Inferior parietal cortex (tissue), 1 donor: ENCODE measurements at regions not wholly inside any gene's neighbourhood (a gene's known extent, or its start where the extent isn't known, plus 50 kb on each side); places are given as distances from the start of the nearest gene placed in this dataset.
"Not testable (repeated sequence)": the region's sequence is repeated elsewhere in the genome, so short reads cannot be mapped to it uniquely, and the experiment has no call there.

Experiments
- DNase-seq: peaks from one replicate; pipeline ENCODE4 v3.0.0-alpha.2; 2016; ENCODE audit errors: extremely low spot score

GRCh38 chr18:11464129-11464528, 145.3 kb upstream of the SLC35G4 start:
- no peak for DNase-seq

DNA sequence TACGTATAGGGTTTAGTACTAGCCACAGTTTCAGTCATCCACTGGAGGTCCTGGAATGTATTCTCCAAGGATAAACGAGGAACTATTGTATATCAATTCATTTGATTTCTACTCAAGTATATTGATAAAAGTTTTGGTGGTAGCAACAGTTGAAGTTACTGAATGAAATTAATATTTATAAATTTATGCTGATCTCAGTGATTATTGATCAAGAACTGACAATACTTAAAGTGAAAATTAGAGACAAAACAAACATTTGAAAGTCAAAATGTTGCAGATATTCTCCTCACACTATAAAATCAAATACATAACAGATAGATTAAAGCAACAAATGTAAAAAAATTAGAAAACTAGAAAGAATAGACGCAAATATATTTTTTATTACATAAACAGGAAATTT, 150.9 kb upstream of the SLC35G4 start:
- no peak for DNase-seq

GRCh38 chr18:11457853-11458252, 151.5 kb upstream of the SLC35G4 start:
- not testable (repeated sequence) for DNase-seq

- no peak for DNase-seq
These were observed 155.4 kb upstream of the SLC35G4 start for GRCh38 chr18:11454040-11454439.

DNA sequence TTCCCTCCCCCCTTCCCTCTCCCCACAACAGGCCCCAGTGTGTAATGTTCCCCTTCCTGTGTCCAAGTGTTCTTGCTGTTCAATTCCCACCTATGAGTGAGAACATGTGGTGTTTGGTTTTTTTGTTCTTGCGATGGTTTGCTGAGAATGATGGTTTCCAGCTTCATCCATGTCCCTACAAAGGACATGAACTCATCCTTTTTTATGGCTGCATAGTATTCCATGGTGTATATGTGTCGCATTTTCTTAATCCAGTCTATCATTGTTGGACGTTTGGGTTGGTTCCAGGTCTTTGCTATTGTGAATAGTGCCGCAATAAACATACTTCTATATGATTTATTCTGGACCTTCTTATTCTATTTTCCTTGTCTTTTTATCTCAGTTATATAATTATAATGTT, 165.2 kb upstream of the SLC35G4 start:
- DNase-seq: not testable (repeated sequence)

DNA sequence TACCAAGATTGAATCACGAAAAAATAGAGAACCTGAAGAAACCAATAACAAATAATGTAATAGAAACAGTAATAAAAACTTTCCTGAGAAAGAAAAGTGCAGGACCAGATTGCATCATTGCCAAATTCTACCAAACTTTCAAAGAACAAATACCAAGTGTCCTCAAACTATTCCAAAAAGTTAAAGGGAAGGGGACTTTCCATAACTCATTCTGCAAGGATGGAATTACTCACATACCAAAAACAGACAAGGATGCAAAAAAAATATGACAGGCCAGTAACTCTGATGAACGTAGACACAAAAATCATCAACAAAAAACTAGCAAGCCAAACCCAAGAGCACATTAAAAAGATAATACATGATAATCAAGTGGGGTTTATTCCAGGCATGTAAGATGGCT, 172.3 kb upstream of the SLC35G4 start:
- no peak for DNase-seq

DNA sequence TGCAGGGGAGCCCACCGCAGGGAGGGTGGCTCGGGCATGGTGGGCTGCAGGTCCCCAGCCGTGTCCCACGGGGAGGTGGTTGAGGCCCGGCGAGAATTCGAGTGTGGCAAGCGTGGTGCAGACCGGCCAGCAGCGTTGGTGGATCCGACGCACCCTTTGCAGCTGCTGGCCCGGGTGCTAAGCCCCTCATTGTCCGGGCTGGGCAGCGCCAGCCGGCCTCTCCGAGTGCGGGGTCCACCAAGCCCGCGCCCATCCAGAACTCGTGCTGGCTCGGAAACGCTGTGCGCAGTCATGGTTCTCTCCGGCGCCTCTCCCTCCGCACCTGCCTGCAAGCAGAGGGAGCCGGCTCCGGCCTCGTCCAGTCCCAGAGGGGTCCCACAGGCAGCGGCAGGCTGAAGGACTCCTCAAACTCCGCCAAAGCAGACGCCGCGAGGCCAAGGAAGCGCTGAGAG, 177.0 kb upstream of the SLC35G4 start:
- DNase-seq: no peak

GRCh38 chr18:11429876-11430275, 179.5 kb upstream of the SLC35G4 start:
- no peak for DNase-seq

DNA sequence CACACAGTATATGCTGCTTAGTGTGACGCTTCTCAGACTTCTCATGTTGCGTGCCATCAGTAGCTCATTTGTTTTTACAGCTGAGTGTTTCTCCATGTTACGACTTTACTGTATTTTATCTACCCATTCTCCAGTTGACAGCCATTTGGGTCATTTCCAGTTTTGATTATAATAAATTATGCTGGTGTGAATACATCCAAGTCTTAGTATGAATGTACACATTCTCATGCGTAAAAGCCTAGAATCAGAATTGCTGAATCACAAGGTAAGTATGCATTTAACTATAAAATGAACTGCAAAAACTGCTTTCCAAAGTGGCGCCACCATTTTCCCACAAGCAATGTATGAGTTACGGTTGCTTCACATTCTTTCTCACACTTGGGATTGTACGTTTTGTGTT, 184.2 kb upstream of the SLC35G4 start:
- DNase-seq: no peak

GRCh38 chr18:11419338-11419737, 190.1 kb upstream of the SLC35G4 start:
- no peak for DNase-seq

DNA sequence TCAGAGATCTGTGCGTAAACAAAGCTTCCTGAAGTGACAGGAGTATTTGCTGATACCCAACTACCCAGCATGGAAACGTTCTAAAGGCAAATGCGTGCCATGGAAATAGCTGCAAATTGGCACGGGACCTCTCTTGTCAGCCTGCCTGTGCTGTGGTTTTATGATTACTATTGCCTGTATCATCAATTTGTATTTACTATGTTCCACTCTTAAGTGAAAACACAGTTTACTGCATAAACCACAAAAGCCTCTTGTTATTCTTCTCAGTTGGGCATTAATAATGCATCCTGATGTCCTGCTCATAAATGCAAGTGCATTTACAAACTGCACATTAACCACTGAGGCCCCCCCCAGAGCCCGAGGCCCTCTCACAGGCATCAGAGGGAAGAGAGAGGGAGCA, 196.6 kb upstream of the SLC35G4 start:
- no peak for DNase-seq

DNA sequence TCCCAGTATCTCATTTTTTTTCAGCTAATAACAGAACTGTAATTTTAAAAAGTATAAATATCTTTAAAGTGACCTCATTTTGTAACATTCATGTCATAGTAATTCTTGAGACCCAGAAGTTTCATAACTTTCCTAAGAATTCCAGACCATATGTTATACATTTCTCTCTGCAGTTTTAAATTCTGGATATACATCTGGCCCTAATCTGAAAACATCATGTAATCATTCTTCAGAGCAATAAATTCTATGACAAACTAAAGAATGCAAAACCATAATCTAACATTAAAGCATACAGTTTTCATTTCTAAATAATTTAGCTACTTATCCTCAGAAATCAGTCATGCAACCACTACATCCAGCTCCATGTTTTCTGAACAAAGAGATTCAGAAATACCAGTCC, 198.3 kb upstream of the SLC35G4 start:
- no peak for DNase-seq

GRCh38 chr18:11408555-11409065, 200.8 kb upstream of the SLC35G4 start:
- peak; percentile 9 for DNase-seq

DNA sequence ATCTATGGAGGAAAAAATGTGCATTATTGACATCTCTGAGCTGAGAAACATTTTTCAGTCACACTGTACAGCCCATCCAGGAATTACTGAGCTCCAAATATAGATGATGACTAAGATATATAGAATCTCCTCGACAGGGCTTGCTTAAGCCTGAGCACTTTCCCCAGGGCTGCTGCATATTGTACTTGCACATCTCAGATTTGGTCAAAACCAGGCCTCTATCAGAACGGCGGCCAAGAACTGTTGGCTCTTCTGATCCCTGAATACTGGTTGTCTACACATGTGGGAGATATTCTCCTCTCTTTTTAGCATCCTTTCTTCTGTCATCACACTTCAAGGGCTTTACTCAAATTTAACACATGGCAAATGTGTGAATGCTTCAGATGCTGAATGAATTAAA, 201.5 kb upstream of the SLC35G4 start:
- peak; percentile 7 for DNase-seq

DNA sequence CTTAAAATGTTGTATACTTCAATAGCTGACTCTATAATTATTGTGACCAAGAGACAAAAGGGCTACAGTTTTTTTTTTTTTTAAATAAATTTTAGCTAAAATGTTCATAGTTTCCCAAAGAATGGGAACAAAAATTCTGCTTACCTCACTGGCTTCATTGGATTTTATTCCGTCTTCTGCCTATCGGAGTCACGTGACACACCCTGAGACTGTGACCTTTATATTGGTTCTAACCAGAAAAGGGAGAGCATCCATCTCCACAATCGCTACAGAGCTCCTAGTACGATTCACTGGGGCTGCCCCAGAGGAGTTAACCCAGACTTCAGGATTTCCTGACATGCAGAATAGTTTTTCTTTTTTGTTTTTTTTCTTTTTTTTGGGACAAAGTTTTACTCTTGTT, 203.6 kb upstream of the SLC35G4 start:
- no peak for DNase-seq

DNA sequence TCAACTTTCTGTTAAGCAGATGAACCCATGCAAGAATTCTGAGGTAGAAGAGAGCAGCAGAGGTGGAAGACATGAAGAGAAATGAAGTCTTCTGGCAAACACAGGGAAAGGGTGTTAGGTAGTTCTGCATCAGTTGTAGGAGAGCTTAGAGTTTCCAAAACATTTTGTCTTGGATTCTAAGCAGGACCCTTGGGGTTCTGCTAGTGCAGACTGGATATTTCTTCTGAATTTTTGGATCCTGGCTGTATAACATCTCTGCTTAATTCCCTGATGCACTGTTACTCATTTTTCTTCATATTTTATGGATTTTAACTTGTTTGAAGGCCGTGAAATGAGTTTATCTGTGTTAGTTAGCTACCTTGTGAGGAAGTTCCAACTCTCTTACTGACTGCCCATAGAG, 208.7 kb upstream of the SLC35G4 start:
- no peak for DNase-seq

- peak; percentile 15 for DNase-seq
These were observed 210.8 kb upstream of the SLC35G4 start for GRCh38 chr18:11398625-11399024.

DNA sequence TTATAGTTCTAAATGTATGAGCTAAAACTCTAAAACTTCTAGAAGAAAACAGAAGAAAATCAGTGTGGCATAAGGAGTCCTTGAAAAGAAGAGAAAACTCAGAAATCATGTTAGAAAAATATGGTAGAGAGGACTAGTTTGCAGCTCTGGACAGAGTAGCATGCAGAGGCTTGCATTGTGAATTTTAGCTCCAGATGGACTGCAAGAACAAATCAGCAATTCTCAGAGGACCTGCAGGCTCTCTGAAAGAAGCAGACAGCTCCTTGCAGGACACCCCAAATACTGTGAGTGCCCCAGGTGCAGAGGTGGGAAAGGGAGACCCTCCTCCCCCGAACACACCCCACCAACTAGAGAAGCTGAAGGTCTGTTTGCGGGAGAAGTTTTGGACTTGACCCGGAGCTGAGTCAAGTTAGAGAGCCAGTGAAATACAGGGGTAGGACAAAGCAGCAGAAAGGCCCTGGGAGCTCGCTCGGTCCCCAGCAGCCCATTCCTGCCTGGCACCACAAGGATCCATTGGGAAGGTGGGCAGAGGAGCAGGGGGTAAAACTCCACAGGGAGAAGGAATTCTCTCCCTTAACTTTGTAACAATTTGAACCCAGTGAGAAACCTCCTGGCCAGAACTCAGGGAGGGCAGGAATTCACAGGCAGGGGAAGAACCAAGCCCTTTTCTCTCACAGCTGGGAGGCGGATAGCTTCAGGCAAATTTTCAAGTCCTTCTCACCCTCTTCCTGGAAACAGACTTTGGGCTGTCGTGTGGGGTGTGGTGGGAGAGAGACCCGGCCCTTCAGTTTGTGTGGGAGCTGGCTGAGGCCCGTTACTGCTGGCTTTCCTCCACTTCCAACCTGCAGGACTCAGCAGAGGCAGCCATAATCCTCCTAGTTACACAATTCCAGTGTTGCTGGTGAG, 216.2 kb upstream of the SLC35G4 start:
- no peak for DNase-seq

- no peak for DNase-seq
These were observed 217.1 kb upstream of the SLC35G4 start for GRCh38 chr18:11392292-11392691.

GRCh38 chr18:11391661-11392060, 217.7 kb upstream of the SLC35G4 start:
- DNase-seq: no peak

DNA sequence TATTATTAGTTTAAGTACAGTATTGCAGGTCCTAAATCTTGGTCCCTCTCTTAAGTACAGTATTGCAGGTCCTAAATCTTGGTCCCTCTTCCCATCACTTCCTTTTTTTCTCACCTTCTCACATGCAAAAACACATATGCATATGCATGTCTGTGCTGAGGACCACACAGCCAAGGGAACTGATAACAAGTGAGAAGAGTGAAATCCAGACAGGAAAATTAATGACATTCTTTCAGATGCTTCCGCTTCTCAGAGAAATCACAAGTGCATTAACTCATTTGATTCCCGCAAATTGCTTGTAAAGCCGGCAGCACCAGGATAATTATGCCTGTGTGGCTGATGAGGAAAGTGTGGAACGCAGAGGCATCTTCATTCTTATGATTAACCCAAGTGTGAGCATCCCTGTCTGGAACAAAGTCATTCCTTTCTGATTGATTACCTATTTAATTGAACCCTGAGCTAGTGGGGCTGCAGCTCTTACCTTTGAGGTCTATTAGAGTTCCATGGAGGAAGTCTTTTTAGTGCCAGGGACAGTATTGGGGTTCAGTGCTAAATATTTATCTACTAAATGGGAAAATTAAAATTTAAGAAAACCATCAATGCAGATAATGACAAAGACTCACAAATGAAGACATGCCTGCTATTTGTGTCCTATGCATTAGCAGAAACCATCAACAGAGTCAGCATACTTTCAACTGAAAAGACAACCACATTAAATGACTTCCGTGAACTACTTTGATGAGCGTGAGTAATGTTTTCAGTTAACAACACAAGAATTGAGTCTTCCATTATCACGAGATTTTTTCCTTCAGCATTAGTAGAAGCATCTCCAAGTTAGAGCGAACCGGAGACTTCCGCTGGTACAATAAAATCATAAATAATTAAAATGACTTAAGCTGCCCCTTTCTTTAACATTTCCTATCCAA, 220.4 kb upstream of the SLC35G4 start:
- DNase-seq: no peak

- DNase-seq: peak; percentile 34
These were observed 221.5 kb upstream of the SLC35G4 start for GRCh38 chr18:11387880-11388279.
